K562 (cell line): ENCODE measurements at regions not wholly inside any gene's neighbourhood (a gene's known extent, or its start where the extent isn't known, plus 50 kb on each side); places are given as distances from the start of the nearest gene placed in this dataset.

ENCODE experiments used
- ATAC-seq: fragments of 200-7000 bp; cut with Tn5 transposase; 3 replicates; pipeline ENCODE4 v1.9.1; 2020; ENCODE audit warnings: moderate library complexity
- BruUV-seq: library from RNA; stranded (reverse); fragments of 400-500 nt; replicated peaks from 2 replicates; lab custom pipeline; 2021; lab: Mats Ljungman, UMichigan
- CTCF ChIA-PET: fragments of 300-600 bp; formaldehyde crosslinking; extraction: SDS; loops from one replicate; lab custom pipeline; 2021; ENCODE audit warnings: low intra/inter-chr PET ratio; lab: Yijun Ruan, JAX
- POLR2A ChIA-PET: fragments of 300-600, 350-650 bp; sonication (Branson Sonifier 250); formaldehyde crosslinking; extraction: SDS; loops from one replicate; lab custom pipeline; 2021; ENCODE audit warnings: antibody characterized with exemption, inconsistent platforms; lab: Yijun Ruan, JAX
- DNase-seq, 4 experiments: peaks; one replicate each; pipeline versions ENCODE4 v3.0.0 to v3.0.0-alpha.2; 2011 to 2018; ENCODE audit warnings: low spot score in 3 of 4, mixed read lengths in 3 of 4; ENCODE audit errors: extremely low read depth in 1 of 4
- FAIRE-seq: peaks from 2 replicates; lab custom pipeline; 2011; peaks lifted over from hg19 to GRCh38; lab: Jason Lieb, UNC
- H2AFZ ChIP-seq: 2 replicates; pipeline ENCODE4 v1.6.0; 2011; ENCODE audit warnings: low read depth, low read length, control low read depth, inconsistent platforms
- H3K27ac ChIP-seq: fragments of 200-600 bp; 3 replicates; pipeline ENCODE4 v1.8.0; 2011; ENCODE audit warnings: low read depth, mild to moderate bottlenecking, control low read depth, inconsistent platforms, low read length, moderate library complexity, mixed read lengths; ENCODE audit errors: extremely low read depth
- H3K27me3 ChIP-seq, 2 experiments: fragments of 300-600 bp in 1 of 2; 2 replicates in 1 of 2; 3 replicates in 1 of 2; pipeline versions ENCODE4 v1.6.0 to v1.8.0; 2011; ENCODE audit warnings: inconsistent platforms in 2 of 2, low read length in 2 of 2, mild to moderate bottlenecking in 1 of 2, mixed read lengths in 1 of 2, moderate library complexity in 1 of 2; ENCODE audit not compliant: control insufficient read depth in 2 of 2, insufficient read depth in 2 of 2
- H3K36me3 ChIP-seq: fragments of 300-600 bp; 3 replicates; pipeline ENCODE4 v1.8.0; 2011; ENCODE audit warnings: mild to moderate bottlenecking, low read length, inconsistent platforms; ENCODE audit not compliant: control insufficient read depth, insufficient read depth
- H3K4me1 ChIP-seq, 2 experiments: fragments of 200-600 bp in 1 of 2; replicated peaks in 1 of 2; 2 replicates in 1 of 2; 3 replicates in 1 of 2; pipeline versions ENCODE4 v1.5.1 to v1.8.0; 2011; ENCODE audit warnings: inconsistent platforms in 2 of 2, low read length in 2 of 2, mild to moderate bottlenecking in 1 of 2, mixed read lengths in 1 of 2, moderate library complexity in 1 of 2; ENCODE audit not compliant: control insufficient read depth in 2 of 2, insufficient read depth in 2 of 2
- H3K4me2 ChIP-seq: 2 replicates; pipeline ENCODE4 v1.6.1; 2011; ENCODE audit warnings: low read length, control low read depth, inconsistent platforms, mixed read lengths; ENCODE audit not compliant: insufficient read depth
- H3K4me3 ChIP-seq: fragments of 200-600 bp; sonication (generic), shearing (Covaris generic); 2 replicates; pipeline ENCODE4 v1.5.1; 2016; ENCODE audit warnings: control low read depth, inconsistent platforms
- H3K79me2 ChIP-seq: fragments of 200-600 bp; 3 replicates; pipeline ENCODE4 v1.8.0; 2011; ENCODE audit warnings: low read length, inconsistent platforms; ENCODE audit not compliant: control insufficient read depth, insufficient read depth
- H3K9ac ChIP-seq, 2 experiments: 2 replicates each; pipeline versions ENCODE4 v1.6.0 to v1.6.1; 2011; ENCODE audit warnings: low read depth in 2 of 2, low read length in 2 of 2, control low read depth in 1 of 2, inconsistent platforms in 1 of 2, mild to moderate bottlenecking in 1 of 2, mixed read lengths in 1 of 2; ENCODE audit not compliant: insufficient read depth in 1 of 2
- H3K9me1 ChIP-seq: one replicate; pipeline ENCODE4 v1.6.0; 2011; ENCODE audit warnings: inconsistent platforms, mild to moderate bottlenecking, low read length, moderate library complexity; ENCODE audit not compliant: control insufficient read depth, insufficient read depth
- H3K9me3 ChIP-seq: replicated peaks from 2 replicates; pipeline ENCODE4 v1.5.1; 2011; ENCODE audit warnings: low read depth, low read length, inconsistent platforms; ENCODE audit not compliant: control insufficient read depth, insufficient read depth
- H4K20me1 ChIP-seq: replicated peaks from 2 replicates; pipeline ENCODE4 v1.6.1; 2011; ENCODE audit warnings: low read length, inconsistent platforms, mixed read lengths; ENCODE audit not compliant: control insufficient read depth, insufficient read depth
- ATF6 ChIP-seq: sonication (generic); formaldehyde crosslinking; IDR thresholded peaks from 2 replicates; pipeline ENCODE4 v1.4.0; 2020; ENCODE audit warnings: mild to moderate bottlenecking, missing genetic modification reagents
- COPS2 ChIP-seq: fragments of 450-650 bp; conservative IDR thresholded peaks from 2 replicates; pipeline ENCODE4 v1.6.1; 2016; ENCODE audit warnings: mild to moderate bottlenecking, moderate library complexity
- DMBX1 ChIP-seq: fragments of 250-450 bp; sonication (Bioruptor Pico); IDR thresholded peaks from 2 replicates; pipeline ENCODE4 v1.8.0; 2022; ENCODE audit warnings: inconsistent platforms, mild to moderate bottlenecking, moderate library complexity, borderline replicate concordance
- ESRRB ChIP-seq: fragments of 250-450 bp; sonication (Bioruptor Pico); IDR thresholded peaks from 2 replicates; pipeline ENCODE4 v1.5.0; 2020; ENCODE audit warnings: mild to moderate bottlenecking, moderate library complexity, borderline replicate concordance
- ETV6 ChIP-seq, 3 experiments: fragments of 150-350 bp in 1 of 3; sonication (generic) in 1 of 3; formaldehyde crosslinking in 1 of 3; IDR thresholded peaks; 2 replicates each; pipeline versions ENCODE4 v1.6.1 to v1.8.0; 2014 to 2022; ENCODE audit warnings: borderline replicate concordance in 2 of 3, low read depth in 2 of 3, antibody characterized with exemption in 1 of 3, low read length in 1 of 3, mild to moderate bottlenecking in 1 of 3, missing genetic modification reagents in 1 of 3
- GTF2B ChIP-seq: IDR thresholded peaks from 2 replicates; pipeline ENCODE4 v1.6.1; 2011; ENCODE audit not compliant: insufficient read length; ENCODE audit errors: extremely low read depth
- MIER1 ChIP-seq: fragments of 450-650 bp; IDR thresholded peaks from 2 replicates; pipeline ENCODE4 v1.6.1; 2016; ENCODE audit warnings: antibody characterized with exemption, mild to moderate bottlenecking, low read depth
- NCOA2 ChIP-seq, 2 experiments: fragments of 450-650 bp; IDR thresholded peaks; 2 replicates each; pipeline ENCODE4 v1.6.1; 2018; ENCODE audit warnings: mild to moderate bottlenecking in 2 of 2, moderate library complexity in 1 of 2; ENCODE audit not compliant: partially characterized antibody in 2 of 2
- POU5F1 ChIP-seq: fragments of 150-350 bp; IDR thresholded peaks from 2 replicates; pipeline ENCODE4 v1.6.1; 2014; ENCODE audit warnings: borderline replicate concordance, low read length, low read depth, mild to moderate bottlenecking; ENCODE audit not compliant: partially characterized antibody
- PRMT5 ChIP-seq: sonication (generic); formaldehyde crosslinking; IDR thresholded peaks from 2 replicates; pipeline ENCODE4 v1.5.0; 2020; ENCODE audit warnings: missing genetic modification reagents
- RBM22 ChIP-seq: fragments of 200-400 bp; formaldehyde crosslinking; IDR thresholded peaks from 2 replicates; pipeline ENCODE4 v1.6.1; 2018; ENCODE audit warnings: low read length, low read depth; ENCODE audit not compliant: poor library complexity, severe bottlenecking
- SMARCA5 ChIP-seq: fragments of 450-650 bp; IDR thresholded peaks from 2 replicates; pipeline ENCODE4 v1.6.1; 2016
- ZNF165 ChIP-seq: fragments of 250-450 bp; sonication (Bioruptor Pico); IDR thresholded peaks from 2 replicates; pipeline ENCODE4 v1.4.0; 2020; ENCODE audit warnings: borderline replicate concordance
- ZNF232 ChIP-seq: sonication (generic); formaldehyde crosslinking; IDR thresholded peaks from 2 replicates; pipeline ENCODE4 v1.8.0; 2022; ENCODE audit warnings: mild to moderate bottlenecking, missing genetic modification reagents
- ZNF280A ChIP-seq: fragments of 450-650 bp; IDR thresholded peaks from 2 replicates; pipeline ENCODE4 v1.6.1; 2018; ENCODE audit warnings: mild to moderate bottlenecking, low read depth; ENCODE audit not compliant: partially characterized antibody
- ZNF707 ChIP-seq: fragments of 250-450 bp; sonication (Bioruptor Pico); conservative IDR thresholded peaks from 2 replicates; pipeline ENCODE4 v1.8.0; 2022; ENCODE audit warnings: inconsistent platforms, mild to moderate bottlenecking, moderate library complexity
- ZNF75A ChIP-seq: fragments of 450-650 bp; formaldehyde crosslinking; IDR thresholded peaks from 2 replicates; pipeline ENCODE4 v1.4.0; 2020; ENCODE audit warnings: mild to moderate bottlenecking
- ZZZ3 ChIP-seq: fragments of 450-650 bp; IDR thresholded peaks from 2 replicates; pipeline ENCODE4 v1.6.1; 2016; ENCODE audit warnings: antibody characterized with exemption, mild to moderate bottlenecking, moderate library complexity
- in situ Hi-C: fragments of 300-500 bp; cut with MboI; formaldehyde crosslinking; loops from 4 replicates; pipeline ENCODE4 v1.15.0; 2018; ENCODE audit warnings: inconsistent platforms, mixed read lengths
- intact Hi-C: fragments of 100-400 bp; cut with micrococcal nuclease; formaldehyde crosslinking; loops from 2 replicates; pipeline ENCODE4 v1.14.2; 2022

DNA sequence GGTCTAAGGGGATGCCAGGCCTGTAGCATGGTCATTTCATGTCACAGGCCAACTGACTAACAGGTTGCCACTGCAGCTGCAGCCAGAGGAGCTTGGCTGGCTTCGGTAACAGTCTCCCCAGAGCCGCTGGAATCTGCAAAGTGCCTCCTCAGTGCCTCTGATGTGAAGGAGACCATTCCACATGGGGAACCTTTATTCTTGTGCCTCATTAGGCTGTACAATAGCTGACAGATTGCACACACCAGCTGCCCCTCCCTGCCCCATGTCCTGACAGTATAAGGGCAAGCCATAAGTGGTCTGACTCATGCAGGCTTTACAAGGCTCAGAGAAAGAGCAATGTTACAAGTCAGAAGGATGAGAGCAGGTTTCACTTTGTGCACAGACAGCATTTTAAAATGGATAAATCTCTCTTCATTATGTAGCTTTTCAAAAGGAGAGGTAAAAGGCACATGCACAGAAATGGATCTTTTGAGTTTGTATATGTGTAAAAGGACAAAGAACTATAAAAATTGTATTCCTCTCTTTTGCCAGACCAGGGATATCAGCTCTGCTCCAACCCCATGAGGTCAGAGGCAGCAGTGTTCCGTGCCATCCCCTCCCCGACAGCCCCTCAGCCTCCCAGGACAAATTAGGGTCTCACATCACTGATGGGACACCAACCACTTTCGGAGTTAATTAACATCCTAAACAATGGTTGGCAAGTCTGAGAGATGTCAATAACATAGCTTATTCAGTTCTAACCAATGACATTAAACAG lies 467.8 kb downstream of the TMEM232 start (continued):
- TF ChIP-seq ESRRB (CRISPR knock-in tag) (no peak), RBM22 (no peak), POU5F1 (no peak), ZNF232 (CRISPR knock-in tag) (no peak), NCOA2 (IDR thresholded peaks at IDR 0.05; ENCODE audit: partially characterized antibody in 2 of 2) (no peak)

DNA sequence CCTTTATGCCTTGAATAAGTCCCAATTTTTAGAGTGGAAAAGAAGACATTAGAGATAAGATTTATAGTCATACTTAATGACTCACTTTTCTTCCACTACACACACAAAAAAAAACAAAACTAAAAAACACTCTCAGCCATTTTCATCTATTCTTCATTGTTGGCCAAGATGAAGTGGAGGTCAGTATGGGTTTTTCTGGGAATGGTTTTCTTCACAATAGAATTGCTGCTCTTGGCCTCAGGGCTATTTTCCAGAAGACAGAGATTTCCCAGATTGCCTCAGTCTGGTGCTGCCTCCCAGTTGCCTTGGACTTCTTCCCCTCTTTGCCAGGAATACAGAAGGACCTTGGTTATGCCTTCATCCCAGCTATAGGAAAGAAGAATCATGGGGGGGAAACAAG lies 463.7 kb downstream of the TMEM232 start:
- POLR2A ChIA-PET, result no interaction called here
- TF ChIP-seq ZNF75A (CRISPR knock-in tag) (no peak), GTF2B (no peak), ZZZ3 (no peak), ATF6 (CRISPR knock-in tag) (no peak), PRMT5 (CRISPR knock-in tag) (no peak), DMBX1 (CRISPR knock-in tag) (no peak), MIER1 (no peak), SMARCA5 (no peak), ETV6 (IDR thresholded peaks at IDR 0.05; ENCODE audit: borderline replicate concordance in 1 of 2, low read depth in 2 of 2, low read length in 1 of 2) (no peak), ETV6 (CRISPR knock-in tag; IDR thresholded peaks at IDR 0.05; ENCODE audit: borderline replicate concordance) (no peak), COPS2 (no peak), ZNF280A (no peak), ZNF707 (CRISPR knock-in tag) (no peak), ZNF165 (CRISPR knock-in tag) (no peak)

More for the DNA sequence above, 463.7 kb downstream of the TMEM232 start:
- H3K36me3 ChIP-seq, result no peaks in the 10 kb centered on the region
- FAIRE-seq, result no peak
- no peak for ATAC-seq
- H3K9me3 ChIP-seq, result no peaks in the 10 kb centered on the region
- CTCF ChIA-PET, result no interaction called here
- no peaks in the 10 kb centered on the region for H3K79me2 ChIP-seq
- no peaks in the 10 kb centered on the region for H4K20me1 ChIP-seq
- intact Hi-C loops (no loop called here), in situ Hi-C loops (no loop called here)
- no peak for DNase-seq
- H3K4me2 ChIP-seq, result no peak overlapping the region
- H3K27ac ChIP-seq, result no peak overlapping the region
- H3K9ac ChIP-seq, result no peak overlapping the region
- no peak overlapping the region for H2AFZ ChIP-seq
- H3K4me1 ChIP-seq, result no peaks in the 10 kb centered on the region
- H3K9me1 ChIP-seq, result no peaks in the 10 kb centered on the region
- BruUV-seq, result no TSS peak
- H3K4me3 ChIP-seq, result no peak overlapping the region
- H3K27me3 ChIP-seq, result no peaks in the 10 kb centered on the region
